ENCODE measurements at regions not wholly inside any gene's neighbourhood (a gene's known extent, or its start where the extent isn't known, plus 50 kb on each side); places are given as distances from the start of the nearest gene placed in this dataset.
A peak's percentile ranks its signal among the peaks of the same experiment; 100 is the strongest.
"Not testable (repeated sequence)": the region's sequence is repeated elsewhere in the genome, so short reads cannot be mapped to it uniquely, and the experiment has no call there.

- no peak for DNase-seq
These were observed 54.4 kb downstream of the PRR18 start for GRCh38 chr6:166253778-166254204.

- DNase-seq = no peak
These were observed 54.9 kb downstream of the PRR18 start for GRCh38 chr6:166253281-166253681.

DNA sequence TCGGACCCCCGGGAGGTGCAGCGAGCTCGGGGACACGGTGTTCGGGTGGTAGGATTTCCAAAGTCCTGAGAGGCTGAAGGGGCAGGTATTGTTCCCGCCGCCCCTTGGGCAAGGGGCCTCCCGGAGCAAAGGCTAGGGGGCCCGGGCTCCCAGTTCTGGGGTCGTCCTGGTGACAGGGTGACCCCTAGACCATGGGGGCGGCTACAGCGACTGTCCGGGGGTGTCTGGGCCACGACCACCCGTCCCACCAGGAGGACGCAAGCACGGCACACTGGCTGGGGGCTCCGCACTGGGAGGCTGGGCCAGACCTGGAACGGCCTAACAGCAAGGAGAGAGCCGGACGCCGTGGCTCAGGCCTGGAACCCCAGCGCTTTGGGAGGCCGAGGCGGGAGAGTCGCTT, 55.6 kb downstream of the PRR18 start:
- no peak for DNase-seq

DNA sequence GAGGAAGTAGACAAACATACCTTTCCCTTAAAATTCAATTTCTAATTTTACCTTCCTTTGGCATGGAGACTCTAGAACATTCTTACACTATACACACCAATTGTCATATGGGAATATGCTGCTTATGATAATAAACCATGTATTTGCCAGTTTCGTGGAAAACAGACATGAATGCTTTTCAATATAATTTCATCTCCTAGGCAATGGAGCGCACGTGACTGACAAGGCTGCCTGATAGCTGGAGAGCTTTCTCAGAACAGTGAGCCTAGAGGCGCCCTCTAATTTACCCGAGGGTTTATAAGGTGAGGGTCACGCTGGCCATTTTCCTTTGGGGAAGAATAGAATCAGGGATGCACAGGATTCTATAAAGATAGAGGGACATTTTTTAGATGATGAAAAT, 56.5 kb downstream of the PRR18 start:
- DNase-seq = no peak

DNA sequence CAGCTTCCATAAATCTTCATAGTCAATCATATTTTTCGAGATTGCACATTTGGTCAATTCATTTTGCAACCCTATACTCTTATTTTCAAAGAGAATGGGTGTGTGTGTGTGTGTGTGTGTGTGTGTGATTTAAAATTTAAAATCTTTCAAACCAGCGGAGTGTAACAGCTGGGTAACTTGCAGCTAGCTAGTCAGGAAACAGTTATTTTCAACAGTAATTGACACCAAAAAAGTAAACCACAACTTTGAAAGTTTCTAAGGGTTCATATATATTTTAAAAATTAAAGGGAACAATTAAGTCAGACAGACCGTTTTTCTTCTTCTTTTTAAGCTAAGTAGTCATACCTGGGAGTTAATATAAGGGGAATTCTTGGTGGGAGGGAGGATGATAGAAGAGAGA, 57.0 kb downstream of the PRR18 start:
- DNase-seq = peak in 1 of 2 experiments; percentile 11

DNA sequence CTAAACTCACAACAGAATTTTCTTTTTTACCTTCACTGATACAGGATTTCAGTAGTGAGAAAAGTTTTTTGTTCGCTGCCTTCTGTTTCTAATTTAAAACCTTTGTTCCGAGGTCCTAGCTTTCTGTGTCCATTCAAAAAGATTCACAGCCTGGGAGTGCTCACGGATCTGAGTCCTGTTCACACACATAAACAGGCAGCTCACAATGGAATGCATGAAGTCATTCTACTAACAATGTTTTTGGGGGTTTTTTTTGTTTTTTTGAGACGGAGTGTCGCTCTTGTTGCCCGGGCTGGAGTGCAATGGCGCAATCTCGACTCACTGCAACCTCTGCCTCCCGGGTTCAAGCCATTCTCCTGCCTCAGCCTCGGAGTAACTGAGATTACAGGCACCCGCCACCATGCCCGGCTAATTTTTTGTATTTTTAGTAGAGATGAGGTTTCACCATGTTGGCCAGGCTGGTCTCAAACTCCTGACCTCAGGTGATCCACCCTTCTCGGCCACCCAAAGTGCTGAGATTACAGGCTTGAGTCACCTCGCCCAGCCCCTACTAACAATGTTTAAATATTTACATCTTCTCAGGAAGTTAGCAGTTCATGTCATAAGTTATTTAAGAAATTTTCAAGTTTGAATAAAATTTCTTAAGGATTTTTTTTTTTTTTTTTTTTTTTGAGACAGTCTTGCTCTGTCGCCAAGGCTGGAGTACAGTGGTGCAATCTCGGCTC, 59.0 kb downstream of the PRR18 start:
- not testable (repeated sequence) for DNase-seq

- DNase-seq = no peak
These were observed 63.0 kb downstream of the PRR18 start for GRCh38 chr6:166245148-166245547.

DNA sequence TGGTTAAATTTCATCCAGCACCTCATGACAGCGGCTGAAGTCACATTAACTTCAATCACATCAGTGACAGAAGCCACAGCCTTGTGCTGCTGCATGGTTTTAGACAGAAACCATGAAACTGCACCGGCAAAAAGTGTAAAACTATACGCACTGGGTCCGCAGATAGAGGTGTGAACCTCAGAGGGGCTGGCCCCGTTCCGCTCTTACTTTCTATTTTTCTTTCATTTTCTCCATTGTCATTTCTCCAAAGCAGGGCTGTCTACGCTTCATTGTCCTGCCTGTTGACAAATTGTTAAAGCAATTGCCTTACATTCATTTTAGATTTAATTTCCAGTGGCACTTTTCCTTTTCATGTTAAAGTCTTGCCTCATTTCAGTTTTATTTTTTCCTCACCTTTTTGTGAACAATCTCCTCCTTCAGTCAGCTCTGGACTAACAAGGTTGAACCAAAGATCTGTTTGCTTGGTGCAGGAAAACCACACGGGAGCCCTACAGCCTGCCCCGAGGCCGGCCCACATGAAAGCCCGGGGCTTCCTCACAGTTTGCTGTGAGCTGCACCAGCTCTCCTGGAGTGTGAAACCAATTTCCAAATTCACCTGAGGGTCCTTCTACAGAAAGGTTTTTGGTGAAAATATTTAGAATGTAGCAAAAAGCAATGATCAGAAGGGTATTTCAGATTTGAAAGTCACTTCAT, 63.7 kb downstream of the PRR18 start:
- DNase-seq = no peak

DNA sequence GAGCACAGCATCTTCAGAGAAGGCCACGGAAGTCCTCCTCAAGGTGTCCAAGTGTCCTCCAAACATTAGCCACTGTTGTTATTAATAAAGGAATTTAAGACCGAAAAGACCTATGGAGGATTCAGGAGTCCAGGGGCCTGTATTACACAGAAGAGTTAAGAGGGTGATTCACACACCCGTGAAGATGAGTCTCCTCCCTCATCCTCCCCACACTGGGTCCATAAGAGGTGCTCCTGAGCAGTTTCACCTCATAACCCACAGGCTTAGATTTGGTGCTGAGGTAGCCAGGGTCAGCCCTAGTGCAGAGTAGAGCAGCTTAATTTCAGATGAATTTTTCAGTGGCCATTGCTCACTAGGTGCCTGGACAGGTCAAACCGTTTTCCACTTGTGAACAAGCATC, 65.3 kb downstream of the PRR18 start:
- no peak for DNase-seq

DNA sequence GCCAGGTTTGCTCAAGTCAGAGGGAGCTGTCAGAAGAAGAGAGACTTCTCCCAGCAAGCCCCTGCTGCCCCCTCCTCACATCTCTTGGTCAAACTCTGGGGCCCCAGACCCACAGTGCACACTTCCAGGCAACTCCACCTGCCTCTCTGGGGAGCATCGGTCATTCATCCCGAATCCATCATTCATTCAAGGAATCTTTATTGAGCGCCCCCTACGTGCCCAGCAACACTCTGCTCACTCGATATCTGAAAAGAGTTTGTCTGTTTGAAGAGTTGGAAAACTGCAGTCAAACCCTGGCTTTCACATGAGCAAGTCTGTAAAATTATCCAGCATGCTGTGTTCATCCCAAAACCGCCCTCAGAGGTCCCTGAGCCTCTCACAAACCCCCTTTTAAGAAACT, 66.2 kb downstream of the PRR18 start:
- DNase-seq = no peak

GRCh38 chr6:166240889-166241288, 67.3 kb downstream of the PRR18 start:
- no peak for DNase-seq

DNA sequence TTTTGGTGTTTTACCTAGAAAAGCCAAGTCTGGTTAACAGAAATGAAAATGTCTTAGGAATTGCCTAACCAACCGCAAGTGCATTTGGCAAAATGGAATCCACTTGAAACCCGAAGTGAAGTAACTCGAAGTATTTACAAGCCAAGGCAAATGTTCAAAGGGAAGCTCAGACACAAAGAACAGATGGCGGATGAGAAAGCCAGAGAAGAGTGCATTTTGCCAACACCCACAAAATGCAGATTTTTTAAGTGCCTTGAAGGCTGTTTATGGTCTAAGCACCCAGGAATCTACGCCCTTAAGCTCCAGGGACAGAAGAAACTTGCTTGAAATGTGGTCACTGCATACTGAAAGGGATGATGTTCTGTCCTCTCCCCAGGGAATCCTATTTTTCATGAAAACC, 70.0 kb upstream of the TBXT start:
- no peak for DNase-seq

DNA sequence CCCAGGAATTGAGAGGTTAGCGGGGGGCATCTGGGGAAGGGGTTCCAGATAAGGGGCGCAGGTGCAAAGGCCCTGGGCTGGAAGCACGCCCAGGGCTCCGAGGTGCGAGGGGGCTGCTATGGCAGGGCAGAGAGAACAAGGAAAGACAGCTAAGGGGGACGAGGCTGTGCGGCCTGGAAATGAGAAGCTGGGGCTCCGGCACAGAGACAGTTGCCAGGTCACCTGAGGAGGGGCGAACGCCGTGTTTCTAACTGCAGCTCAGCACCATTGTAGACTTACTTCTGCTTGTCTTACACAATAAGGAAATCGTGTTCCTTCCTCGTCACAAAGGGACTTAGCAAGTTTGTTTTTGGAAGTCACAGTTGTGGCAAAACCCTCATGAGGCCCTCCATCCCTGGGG, 68.9 kb upstream of the TBXT start:
- peak; percentile 9 to 12 for DNase-seq

DNA sequence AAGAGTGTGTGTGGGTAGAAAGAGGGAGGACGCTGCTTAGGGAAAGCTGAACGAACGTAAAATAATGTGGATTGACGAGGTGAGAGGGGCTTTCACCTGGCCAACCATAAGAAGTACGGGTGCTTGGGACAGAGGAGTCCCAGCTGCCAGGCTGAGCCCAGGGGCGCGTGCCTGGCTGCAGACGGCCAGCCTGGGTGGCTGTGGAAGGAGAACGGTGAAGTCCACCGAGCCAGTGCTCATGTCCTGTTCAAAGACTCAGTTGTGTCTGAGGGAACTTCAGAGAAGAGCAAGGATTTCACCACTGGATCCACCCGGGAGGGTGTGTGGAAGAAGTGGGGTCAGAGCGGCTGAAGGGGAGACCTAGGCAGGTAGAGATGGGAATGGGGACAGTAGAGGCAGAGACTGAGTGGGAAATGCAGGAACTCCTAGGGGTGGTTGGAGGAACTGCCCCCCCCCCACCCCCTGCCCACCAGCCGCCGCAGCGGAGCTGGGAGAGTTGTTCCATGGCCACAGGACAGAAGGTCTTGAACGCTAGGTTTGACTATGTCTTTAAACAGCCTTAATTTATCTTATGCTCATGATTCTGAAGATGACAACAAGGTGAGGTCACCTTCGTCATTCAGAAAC, 68.1 kb upstream of the TBXT start:
- no peak for DNase-seq

DNA sequence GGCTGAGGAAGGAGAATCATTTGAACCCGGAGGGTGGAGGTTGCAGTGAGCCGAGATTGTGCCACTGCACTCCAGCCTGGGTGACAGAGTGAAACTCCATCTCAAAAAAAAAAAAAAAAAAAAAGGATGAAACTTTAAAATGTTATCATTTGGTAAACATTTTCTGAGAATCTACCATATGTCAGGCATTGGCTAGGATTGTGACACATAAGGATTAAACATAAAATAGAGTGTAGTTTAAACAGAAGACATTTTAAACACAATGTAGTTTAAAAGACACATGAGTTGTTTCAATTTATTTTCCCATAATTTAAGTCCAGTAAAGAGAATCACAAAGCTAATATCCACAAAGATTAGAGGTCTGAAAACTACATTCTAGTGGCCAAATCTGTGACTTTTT, 63.5 kb upstream of the TBXT start:
- DNase-seq = not testable (repeated sequence)

DNA sequence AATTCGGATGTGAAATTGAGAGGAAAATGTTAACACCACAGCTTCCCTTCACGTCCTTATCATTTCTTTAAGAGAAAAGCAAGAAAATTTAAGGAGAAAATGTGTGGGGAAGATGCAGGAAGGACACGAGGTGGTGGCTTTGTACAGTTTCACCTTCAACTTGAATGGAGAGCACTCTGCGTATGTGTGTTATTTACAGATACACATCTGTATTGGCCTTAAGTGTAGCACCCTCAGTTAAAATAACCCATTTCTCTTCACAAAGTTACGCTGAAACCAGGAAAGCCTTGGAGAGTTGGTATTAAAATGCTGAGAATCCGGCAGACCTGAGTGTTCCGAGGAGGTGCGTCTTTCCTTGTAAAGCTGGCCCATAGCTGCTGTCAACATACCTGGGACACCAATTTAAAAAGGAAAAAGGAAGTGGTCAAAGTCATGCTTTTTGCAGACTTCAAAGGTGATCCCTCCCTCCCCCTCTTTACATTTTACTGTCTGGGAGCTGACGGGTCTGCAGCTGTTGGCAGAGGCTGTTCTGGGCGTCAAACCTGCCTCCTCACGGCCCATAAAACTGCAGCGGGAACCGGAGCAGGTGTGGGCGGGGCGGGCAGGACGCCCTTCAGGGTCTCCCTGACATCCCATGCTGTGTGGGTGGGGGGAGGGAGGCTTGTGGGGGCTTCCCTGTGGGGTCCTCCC, 61.3 kb upstream of the TBXT start:
- no peak for DNase-seq

- DNase-seq = no peak
These were observed 60.8 kb upstream of the TBXT start for GRCh38 chr6:166228425-166228824.

GRCh38 chr6:166223079-166223478, 55.4 kb upstream of the TBXT start:
- DNase-seq = no peak

- no peak for DNase-seq
These were observed 55.0 kb upstream of the TBXT start for GRCh38 chr6:166222631-166223030.

- DNase-seq = no peak
These were observed 54.0 kb upstream of the TBXT start for GRCh38 chr6:166221636-166222035.

- no peak for DNase-seq
These were observed 53.4 kb upstream of the TBXT start for GRCh38 chr6:166221040-166221439.

Measured in Kasumi-1 (cell line).